ENCODE measurements at regions not wholly inside any gene's neighbourhood (a gene's known extent, or its start where the extent isn't known, plus 50 kb on each side); places are given as distances from the start of the nearest gene placed in this dataset.

DNA sequence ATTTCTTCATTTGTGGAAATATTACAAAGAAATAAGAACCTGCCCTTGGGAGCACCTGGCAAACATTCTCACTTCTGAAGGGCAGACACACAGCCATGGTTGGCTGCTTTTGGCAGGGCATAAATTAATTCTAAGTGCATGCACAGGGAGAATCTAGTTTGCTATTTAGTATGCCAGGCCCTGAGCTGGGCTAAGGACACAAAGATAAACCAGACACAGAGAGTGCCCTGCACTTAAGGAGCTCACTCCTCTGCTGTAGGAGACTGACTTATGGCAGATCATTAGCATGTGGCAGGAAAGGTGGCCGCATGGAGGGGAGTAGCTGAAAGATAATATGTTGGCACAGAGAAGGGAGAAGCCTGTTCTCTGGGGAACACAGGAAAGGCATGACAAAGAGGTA, 367.0 kb downstream of the LPIN1 start:
- no peak for TF ChIP-seq EZH2 (IDR thresholded peaks at IDR 0.05; ENCODE audit: borderline replicate concordance, low read depth, low read length, severe bottlenecking)
- TF ChIP-seq, protein P1, sequence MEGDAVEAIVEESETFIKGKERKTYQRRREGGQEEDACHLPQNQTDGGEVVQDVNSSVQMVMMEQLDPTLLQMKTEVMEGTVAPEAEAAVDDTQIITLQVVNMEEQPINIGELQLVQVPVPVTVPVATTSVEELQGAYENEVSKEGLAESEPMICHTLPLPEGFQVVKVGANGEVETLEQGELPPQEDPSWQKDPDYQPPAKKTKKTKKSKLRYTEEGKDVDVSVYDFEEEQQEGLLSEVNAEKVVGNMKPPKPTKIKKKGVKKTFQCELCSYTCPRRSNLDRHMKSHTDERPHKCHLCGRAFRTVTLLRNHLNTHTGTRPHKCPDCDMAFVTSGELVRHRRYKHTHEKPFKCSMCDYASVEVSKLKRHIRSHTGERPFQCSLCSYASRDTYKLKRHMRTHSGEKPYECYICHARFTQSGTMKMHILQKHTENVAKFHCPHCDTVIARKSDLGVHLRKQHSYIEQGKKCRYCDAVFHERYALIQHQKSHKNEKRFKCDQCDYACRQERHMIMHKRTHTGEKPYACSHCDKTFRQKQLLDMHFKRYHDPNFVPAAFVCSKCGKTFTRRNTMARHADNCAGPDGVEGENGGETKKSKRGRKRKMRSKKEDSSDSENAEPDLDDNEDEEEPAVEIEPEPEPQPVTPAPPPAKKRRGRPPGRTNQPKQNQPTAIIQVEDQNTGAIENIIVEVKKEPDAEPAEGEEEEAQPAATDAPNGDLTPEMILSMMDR (IDR thresholded peaks at IDR 0.05; ENCODE audit: borderline replicate concordance, extremely low read depth, low read length, poor library complexity, severe bottlenecking), result no peak
- Histone ChIP-seq H3K36me3 (ENCODE audit: insufficient read depth, low read length) (no peaks in the 10 kb centered on the region), H4K20me1 (ENCODE audit: insufficient read depth, low read length) (no peaks in the 10 kb centered on the region), H3K4me1 (ENCODE audit: insufficient read depth, low read length) (peaks cover 21% of the 10 kb centered on the region), H3K27me3 (ENCODE audit: insufficient read depth, low read length, poor library complexity) (no peaks in the 10 kb centered on the region), H3K4me2 (ENCODE audit: insufficient read depth, low read length) (no peak overlapping the region), H3K9ac (ENCODE audit: low read depth, low read length) (no peak overlapping the region), H3K9me3 (ENCODE audit: insufficient read depth, low read length, severe bottlenecking) (no peaks in the 10 kb centered on the region), H3K27ac (ENCODE audit: low read length) (no peak overlapping the region), H3K4me3 (ENCODE audit: low read depth in 1 of 2, low read length in 2 of 2) (no peak overlapping the region), H3K79me2 (ENCODE audit: insufficient read depth, low read length) (no peaks in the 10 kb centered on the region), H2AFZ (ENCODE audit: low read depth, low read length) (no peak overlapping the region)
- DNase-seq, result no peak
- no peak for ATAC-seq (ENCODE audit: insufficient read depth, low read depth)

DNA sequence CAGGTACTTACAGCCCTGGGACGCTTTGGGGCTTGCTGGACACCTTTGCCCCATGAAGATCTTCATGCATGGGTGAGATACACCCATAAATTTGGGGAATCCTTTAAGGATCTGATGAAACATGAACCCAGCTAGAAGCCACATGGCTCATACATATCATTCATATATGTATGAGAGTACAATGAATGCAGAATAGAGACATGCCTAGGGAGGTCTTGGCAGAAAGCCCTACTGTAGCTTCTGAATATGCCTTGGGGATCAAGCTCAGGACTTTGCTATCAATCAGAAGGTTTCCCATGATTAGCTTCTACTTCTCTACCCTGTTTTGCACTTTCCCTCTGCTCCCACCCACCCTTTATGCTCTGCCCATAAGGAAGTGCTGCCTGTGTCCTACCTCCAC, 368.4 kb downstream of the LPIN1 start:
- TF ChIP-seq, protein P1 (IDR thresholded peaks at IDR 0.05; ENCODE audit: borderline replicate concordance, extremely low read depth, low read length, poor library complexity, severe bottlenecking), result no peak
- no peak for TF ChIP-seq EZH2 (IDR thresholded peaks at IDR 0.05; ENCODE audit: borderline replicate concordance, low read depth, low read length, severe bottlenecking)

DNA sequence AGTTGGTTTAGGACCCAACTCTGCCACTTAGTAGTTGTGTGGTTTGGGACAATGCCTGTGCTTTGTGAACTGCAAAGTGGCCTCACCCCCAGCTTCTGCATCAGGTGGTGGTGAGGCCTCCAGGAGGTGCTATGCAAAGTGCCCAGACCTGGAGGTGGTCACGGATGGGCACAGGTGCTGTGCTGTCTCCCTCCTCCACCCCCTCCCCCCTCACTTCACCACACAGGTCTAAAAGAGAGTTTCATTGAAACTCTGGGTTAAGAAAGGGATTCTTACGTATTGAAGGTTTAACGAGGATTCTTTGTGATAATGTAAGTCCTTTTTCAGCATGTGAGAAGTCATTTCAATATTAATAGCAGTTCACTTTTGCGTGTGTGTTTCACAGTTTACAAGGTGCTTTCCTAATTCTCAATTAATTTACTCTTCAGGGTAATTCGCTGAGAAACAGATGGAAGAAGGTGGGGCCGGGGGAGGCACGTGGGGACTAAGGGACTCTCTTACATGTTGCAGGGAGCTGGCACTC, 369.9 kb downstream of the LPIN1 start:
- TF ChIP-seq EZH2 (IDR thresholded peaks at IDR 0.05; ENCODE audit: borderline replicate concordance, low read depth, low read length, severe bottlenecking), result no peak
- TF ChIP-seq, protein P1 (IDR thresholded peaks at IDR 0.05; ENCODE audit: borderline replicate concordance, extremely low read depth, low read length, poor library complexity, severe bottlenecking), result no peak
- H3K4me1 ChIP-seq (ENCODE audit: insufficient read depth, low read length), result 0 out of 2 replicates have a peak, but pooled peaks cover under 1% of the 10 kb centered on the region
- DNase-seq, result no peak
- H3K79me2 ChIP-seq (ENCODE audit: insufficient read depth, low read length), result no peaks in the 10 kb centered on the region
- no peak overlapping the region for H3K27ac ChIP-seq (ENCODE audit: low read length)
- ATAC-seq (ENCODE audit: insufficient read depth, low read depth), result no peak
- no peak overlapping the region for H3K9ac ChIP-seq (ENCODE audit: low read depth, low read length)
- no peaks in the 10 kb centered on the region for H3K36me3 ChIP-seq (ENCODE audit: insufficient read depth, low read length)
- no peaks in the 10 kb centered on the region for H3K27me3 ChIP-seq (ENCODE audit: insufficient read depth, low read length, poor library complexity)
- no peaks in the 10 kb centered on the region for H3K9me3 ChIP-seq (ENCODE audit: insufficient read depth, low read length, severe bottlenecking)
- no peaks in the 10 kb centered on the region for H4K20me1 ChIP-seq (ENCODE audit: insufficient read depth, low read length)
- no peak overlapping the region for H3K4me2 ChIP-seq (ENCODE audit: insufficient read depth, low read length)
- H2AFZ ChIP-seq (ENCODE audit: low read depth, low read length), result no peak overlapping the region
- no peak overlapping the region for H3K4me3 ChIP-seq (ENCODE audit: low read depth in 1 of 2, low read length in 2 of 2)

More for the DNA sequence above, 368.4 kb downstream of the LPIN1 start:
- Histone ChIP-seq H4K20me1 (ENCODE audit: insufficient read depth, low read length) (no peaks in the 10 kb centered on the region), H3K9ac (ENCODE audit: low read depth, low read length) (no peak overlapping the region), H3K27me3 (ENCODE audit: insufficient read depth, low read length, poor library complexity) (no peaks in the 10 kb centered on the region), H3K36me3 (ENCODE audit: insufficient read depth, low read length) (no peaks in the 10 kb centered on the region), H3K4me3 (ENCODE audit: low read depth in 1 of 2, low read length in 2 of 2) (no peak overlapping the region), H3K9me3 (ENCODE audit: insufficient read depth, low read length, severe bottlenecking) (no peaks in the 10 kb centered on the region), H3K27ac (ENCODE audit: low read length) (no peak overlapping the region), H3K4me2 (ENCODE audit: insufficient read depth, low read length) (no peak overlapping the region), H3K79me2 (ENCODE audit: insufficient read depth, low read length) (no peaks in the 10 kb centered on the region), H2AFZ (ENCODE audit: low read depth, low read length) (no peak overlapping the region), H3K4me1 (ENCODE audit: insufficient read depth, low read length) (peaks cover 15% of the 10 kb centered on the region)
- no peak for ATAC-seq (ENCODE audit: insufficient read depth, low read depth)
- DNase-seq, result no peak

DNA sequence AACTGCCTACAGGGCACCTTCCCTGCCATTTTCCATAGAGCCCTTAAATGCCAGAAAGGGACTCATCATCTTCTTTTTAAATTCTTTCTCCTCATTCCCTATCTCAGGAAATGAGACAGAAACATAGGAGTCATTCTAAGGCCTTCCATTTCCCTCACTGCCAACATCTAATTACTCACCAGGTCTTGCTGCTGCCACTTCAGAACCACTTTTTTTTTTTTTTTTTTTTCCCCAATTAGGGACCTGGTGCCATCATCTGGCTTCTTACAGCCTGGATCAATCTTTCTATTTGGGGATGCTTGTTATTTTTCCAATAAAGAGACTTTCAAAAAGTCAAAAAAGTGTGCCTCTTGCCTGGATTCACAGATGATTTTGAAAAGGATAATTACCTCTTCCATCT, 373.4 kb downstream of the LPIN1 start:
- Histone ChIP-seq H3K27ac (ENCODE audit: low read length) (no peak overlapping the region), H2AFZ (ENCODE audit: low read depth, low read length) (no peak overlapping the region), H3K4me1 (ENCODE audit: insufficient read depth, low read length) (no peaks in the 10 kb centered on the region), H3K9me3 (ENCODE audit: insufficient read depth, low read length, severe bottlenecking) (no peaks in the 10 kb centered on the region), H3K4me3 (ENCODE audit: low read depth in 1 of 2, low read length in 2 of 2) (no peak overlapping the region), H3K79me2 (ENCODE audit: insufficient read depth, low read length) (no peaks in the 10 kb centered on the region), H3K9ac (ENCODE audit: low read depth, low read length) (no peak overlapping the region), H4K20me1 (ENCODE audit: insufficient read depth, low read length) (no peaks in the 10 kb centered on the region), H3K27me3 (ENCODE audit: insufficient read depth, low read length, poor library complexity) (no peaks in the 10 kb centered on the region), H3K4me2 (ENCODE audit: insufficient read depth, low read length) (no peak overlapping the region), H3K36me3 (ENCODE audit: insufficient read depth, low read length) (no peaks in the 10 kb centered on the region)
- TF ChIP-seq, protein P1 (IDR thresholded peaks at IDR 0.05; ENCODE audit: borderline replicate concordance, extremely low read depth, low read length, poor library complexity, severe bottlenecking), result no peak
- TF ChIP-seq EZH2 (IDR thresholded peaks at IDR 0.05; ENCODE audit: borderline replicate concordance, low read depth, low read length, severe bottlenecking), result no peak
- no peak for DNase-seq
- no peak for ATAC-seq (ENCODE audit: insufficient read depth, low read depth)
